GM23248 (cell line): ENCODE measurements at regions not wholly inside any gene's neighbourhood (a gene's known extent, or its start where the extent isn't known, plus 50 kb on each side); places are given as distances from the start of the nearest gene placed in this dataset.

Experiments
- DNase-seq: peaks from one replicate; pipeline ENCODE4 v3.0.0-alpha.2; 2015
- H2AFZ ChIP-seq: fragments of 200-600 bp; sonication (generic); 2 replicates; pipeline ENCODE4 v1.6.1; 2016; ENCODE audit warnings: antibody characterized with exemption
- H3F3A ChIP-seq: fragments of 200-600 bp; sonication (generic); 2 replicates; pipeline ENCODE4 v1.6.1; 2016; ENCODE audit warnings: mild to moderate bottlenecking, antibody characterized with exemption, mixed run types; ENCODE audit not compliant: insufficient read depth
- H3K27ac ChIP-seq: fragments of 200-600 bp; sonication (generic); 2 replicates; pipeline ENCODE4 v1.5.1; 2016; ENCODE audit warnings: mild to moderate bottlenecking
- H3K27me3 ChIP-seq: fragments of 200-600 bp; sonication (generic); replicated peaks from 2 replicates; pipeline ENCODE4 v1.6.1; 2016; ENCODE audit warnings: mild to moderate bottlenecking; ENCODE audit not compliant: insufficient read depth
- H3K36me3 ChIP-seq: fragments of 200-600 bp; sonication (generic); 2 replicates; pipeline ENCODE4 v1.6.1; 2016; ENCODE audit warnings: low read depth, mild to moderate bottlenecking
- H3K4me1 ChIP-seq: fragments of 200-600 bp; sonication (generic); 2 replicates; pipeline ENCODE4 v1.6.1; 2016; ENCODE audit warnings: mild to moderate bottlenecking; ENCODE audit not compliant: insufficient read depth
- H3K4me2 ChIP-seq: fragments of 200-600 bp; sonication (generic); one replicate; pipeline ENCODE4 v1.6.1; 2016; ENCODE audit warnings: mild to moderate bottlenecking; ENCODE audit not compliant: unreplicated experiment
- H3K4me3 ChIP-seq: fragments of 200-600 bp; sonication (generic); 2 replicates; pipeline ENCODE4 v1.5.1; 2016; ENCODE audit warnings: mild to moderate bottlenecking
- H3K79me2 ChIP-seq: fragments of 200-600 bp; sonication (generic); 2 replicates; pipeline ENCODE4 v1.6.1; 2016; ENCODE audit warnings: mild to moderate bottlenecking; ENCODE audit not compliant: insufficient read depth
- H3K9ac ChIP-seq: fragments of 200-600 bp; sonication (generic); 2 replicates; pipeline ENCODE4 v1.6.1; 2016; ENCODE audit warnings: mild to moderate bottlenecking
- H3K9me2 ChIP-seq: fragments of 200-600 bp; sonication (generic); 2 replicates; pipeline ENCODE4 v1.6.1; 2016; ENCODE audit warnings: mixed run types, mild to moderate bottlenecking, moderate library complexity; ENCODE audit not compliant: insufficient read depth
- H3K9me3 ChIP-seq: fragments of 200-600 bp; sonication (generic); one replicate; pipeline ENCODE4 v1.6.1; 2017; ENCODE audit warnings: low read depth
- H4K20me1 ChIP-seq: fragments of 200-600 bp; sonication (generic); 2 replicates; pipeline ENCODE4 v1.6.0; 2016; ENCODE audit not compliant: insufficient read depth
- EZH2 ChIP-seq: fragments of 200-600 bp; sonication (generic); IDR thresholded peaks from 2 replicates; pipeline ENCODE4 v1.6.1; 2018; ENCODE audit warnings: antibody characterized with exemption, mild to moderate bottlenecking; ENCODE audit not compliant: insufficient read depth, poor library complexity, severe bottlenecking
- EZH2phosphoT487 ChIP-seq: fragments of 200-600 bp; sonication (generic); IDR thresholded peaks from 2 replicates; pipeline ENCODE4 v1.6.1; 2018; ENCODE audit warnings: antibody characterized with exemption, moderate library complexity, mild to moderate bottlenecking, low read depth; ENCODE audit not compliant: insufficient read depth
- WGBS, 2 experiments: methylation state at CpG; one replicate each; pipeline ENCODE4 v1.1.6; 2015 to 2017; ENCODE audit warnings: low lambda C conversion rate in 2 of 2, low coverage in 1 of 2; ENCODE audit errors: missing lambda C conversion rate in 2 of 2; 5-methylcytosine and 5-hydroxymethylcytosine counted together
- in situ Hi-C: fragments of 300-500 bp; cut with MboI; formaldehyde crosslinking; loops from 2 replicates; pipeline ENCODE4 v1.15.0; 2020

- Histone ChIP-seq H3K4me3 (no peak overlapping the region), H3K79me2 (no peaks in the 10 kb centered on the region), H3K36me3 (no peaks in the 10 kb centered on the region), H3K4me1 (no peaks in the 10 kb centered on the region), H2AFZ (no peak overlapping the region), H3K9ac (no peak overlapping the region), H3K4me2 (no peak overlapping the region), H3K9me2 (no peaks in the 10 kb centered on the region), H3K9me3 (no peaks in the 10 kb centered on the region), H3F3A (no peaks in the 10 kb centered on the region), H3K27ac (no peak overlapping the region), H4K20me1 (no peaks in the 10 kb centered on the region), H3K27me3 (peaks cover 11% of the 10 kb centered on the region)
- in situ Hi-C loops = no loop called here
- no peak for DNase-seq
- 7 to 14% methylated on average over 1 of the region's 1 CpG for WGBS, 2 experiments
- no peak for TF ChIP-seq EZH2phosphoT487
- no peak for TF ChIP-seq EZH2
These were observed 65.8 kb upstream of the IGFBP5 start for GRCh38 chr2:216761133-216761532.

GRCh38 chr2:216758256-216759155 is 63.2 kb upstream of the IGFBP5 start:
- Histone ChIP-seq H2AFZ (no peak overlapping the region), H3K79me2 (no peaks in the 10 kb centered on the region), H4K20me1 (no peaks in the 10 kb centered on the region), H3K4me3 (no peak overlapping the region), H3K9me3 (no peaks in the 10 kb centered on the region), H3K4me1 (no peaks in the 10 kb centered on the region), H3K27me3 (peaks cover 27% of the 10 kb centered on the region), H3F3A (no peaks in the 10 kb centered on the region), H3K36me3 (no peaks in the 10 kb centered on the region), H3K4me2 (no peak overlapping the region), H3K27ac (no peak overlapping the region), H3K9me2 (no peaks in the 10 kb centered on the region), H3K9ac (no peak overlapping the region)
- in situ Hi-C loops = no loop called here
- 47 to 48% methylated on average over 8 of the region's 8 CpGs for WGBS, 2 experiments
- no peak for DNase-seq
- TF ChIP-seq EZH2phosphoT487 (no peak), EZH2 (no peak)

GRCh38 chr2:216757532-216757931 is 62.2 kb upstream of the IGFBP5 start:
- no peak for DNase-seq
- no peaks in the 10 kb centered on the region for H3F3A ChIP-seq
- H3K27me3 ChIP-seq = peaks cover 27% of the 10 kb centered on the region
- H3K79me2 ChIP-seq = no peaks in the 10 kb centered on the region
- in situ Hi-C loops = no loop called here
- H3K27ac ChIP-seq = no peak overlapping the region
- TF ChIP-seq EZH2 = no peak
- TF ChIP-seq EZH2phosphoT487 = no peak
- no peak overlapping the region for H3K9ac ChIP-seq
- H3K9me2 ChIP-seq = no peaks in the 10 kb centered on the region
- no peaks in the 10 kb centered on the region for H3K9me3 ChIP-seq
- no peaks in the 10 kb centered on the region for H3K36me3 ChIP-seq
- WGBS, 2 experiments = 80 to 84% methylated on average over 4 of the region's 4 CpGs
- H2AFZ ChIP-seq = no peak overlapping the region
- H3K4me3 ChIP-seq = no peak overlapping the region
- no peaks in the 10 kb centered on the region for H3K4me1 ChIP-seq
- no peaks in the 10 kb centered on the region for H4K20me1 ChIP-seq
- no peak overlapping the region for H3K4me2 ChIP-seq

GRCh38 chr2:216756435-216756834 is 61.1 kb upstream of the IGFBP5 start:
- in situ Hi-C loops = no loop called here
- Histone ChIP-seq H4K20me1 (no peaks in the 10 kb centered on the region), H3K9me2 (no peaks in the 10 kb centered on the region), H3K79me2 (no peaks in the 10 kb centered on the region), H3K9ac (no peak overlapping the region), H3K4me2 (no peak overlapping the region), H3K27me3 (peaks cover 27% of the 10 kb centered on the region), H3K4me3 (no peak overlapping the region), H3F3A (no peaks in the 10 kb centered on the region), H3K36me3 (no peaks in the 10 kb centered on the region), H3K9me3 (no peaks in the 10 kb centered on the region), H2AFZ (no peak overlapping the region), H3K27ac (no peak overlapping the region), H3K4me1 (no peaks in the 10 kb centered on the region)
- TF ChIP-seq EZH2 = no peak
- TF ChIP-seq EZH2phosphoT487 = no peak
- whole genome bisulfite sequencing, 2 experiments = 78 to 87% methylated on average over 2 of the region's 2 CpGs
- DNase-seq = no peak
